ENCODE measurements at regions not wholly inside any gene's neighbourhood (a gene's known extent, or its start where the extent isn't known, plus 50 kb on each side); places are given as distances from the start of the nearest gene placed in this dataset.

DNA sequence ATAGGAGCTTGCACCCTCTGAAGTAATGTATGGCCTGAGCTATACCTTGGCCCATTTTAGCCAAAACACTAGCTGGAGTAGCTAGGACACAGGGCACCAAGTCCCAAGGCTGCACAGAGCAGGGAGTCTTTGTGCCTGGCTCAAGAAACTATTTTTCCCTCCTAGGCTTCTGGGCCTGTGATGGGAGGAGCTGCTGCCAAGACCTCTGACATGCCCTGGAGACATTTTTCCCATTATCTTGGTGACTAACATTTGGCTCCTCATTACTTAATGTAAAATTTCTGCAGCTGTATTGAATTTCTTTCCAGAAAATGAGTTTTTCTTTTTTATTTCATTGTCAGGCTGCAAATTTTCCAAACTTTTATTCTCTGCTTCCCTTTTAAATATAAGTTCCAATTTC is 1099.2 kb downstream of the CDH18 start:
- no peak for DNase-seq (ENCODE audit: low read depth in 4 of 6, low spot score in 6 of 6)
- Histone ChIP-seq H3K4me1 (ENCODE audit: control insufficient read depth, insufficient read depth, low read length) (no peaks in the 10 kb centered on the region), H3K27me3 (ENCODE audit: control insufficient read depth, insufficient read depth, low read length) (no peaks in the 10 kb centered on the region), H3K9me3 (ENCODE audit: control insufficient read depth, insufficient read depth, low read length) (no peaks in the 10 kb centered on the region), H3K36me3 (ENCODE audit: control insufficient read depth, insufficient read depth, low read length) (no peaks in the 10 kb centered on the region), H3K27ac (ENCODE audit: low read depth, low read length) (no peak overlapping the region), H3K4me3 (ENCODE audit: low read depth, low read length) (no peak overlapping the region)

DNA sequence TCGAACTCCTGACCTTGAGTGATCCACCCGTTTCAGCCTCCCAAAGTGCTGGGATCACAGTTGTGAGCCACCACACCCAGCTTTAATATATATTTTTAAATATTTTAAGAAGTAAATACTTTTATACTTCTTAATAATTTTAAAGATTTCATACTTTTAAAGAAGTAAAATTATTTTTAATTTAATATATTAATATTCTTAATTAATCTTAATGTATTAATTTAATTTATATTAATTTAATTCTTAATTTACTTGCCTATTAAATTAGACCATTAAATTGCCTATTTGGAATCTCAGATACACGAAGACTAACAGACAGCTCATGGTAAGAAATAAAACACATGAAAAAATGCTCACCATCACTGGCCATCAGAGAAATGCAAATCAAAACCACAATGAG is 1087.4 kb downstream of the CDH18 start:
- H3K4me1 ChIP-seq (ENCODE audit: control insufficient read depth, insufficient read depth, low read length), result no peaks in the 10 kb centered on the region

GRCh38 chr5:18920966-18921365 is 1067.0 kb downstream of the CDH18 start:
- H3K27ac ChIP-seq (ENCODE audit: low read depth, low read length), result no peak overlapping the region
- no peak for DNase-seq (ENCODE audit: low read depth in 4 of 6, low spot score in 6 of 6)
- no CpG with 5 or more reads among the region's 5 CpGs for WGBS (ENCODE audit: insufficient coverage)
- H3K4me1 ChIP-seq (ENCODE audit: control insufficient read depth, insufficient read depth, low read length), result no peaks in the 10 kb centered on the region
- no peak overlapping the region for H3K4me3 ChIP-seq (ENCODE audit: low read depth, low read length)
- no peaks in the 10 kb centered on the region for H3K9me3 ChIP-seq (ENCODE audit: control insufficient read depth, insufficient read depth, low read length)
- no peaks in the 10 kb centered on the region for H3K36me3 ChIP-seq (ENCODE audit: control insufficient read depth, insufficient read depth, low read length)
- no peaks in the 10 kb centered on the region for H3K27me3 ChIP-seq (ENCODE audit: control insufficient read depth, insufficient read depth, low read length)

More for the DNA sequence above, 1087.4 kb downstream of the CDH18 start:
- Histone ChIP-seq H3K9me3 (ENCODE audit: control insufficient read depth, insufficient read depth, low read length) (no peaks in the 10 kb centered on the region), H3K4me3 (ENCODE audit: low read depth, low read length) (no peak overlapping the region), H3K27ac (ENCODE audit: low read depth, low read length) (no peak overlapping the region), H3K36me3 (ENCODE audit: control insufficient read depth, insufficient read depth, low read length) (no peaks in the 10 kb centered on the region), H3K27me3 (ENCODE audit: control insufficient read depth, insufficient read depth, low read length) (no peaks in the 10 kb centered on the region)
- DNase-seq (ENCODE audit: low read depth in 4 of 6, low spot score in 6 of 6), result no peak
- no CpG with 5 or more reads among the region's 3 CpGs for WGBS (ENCODE audit: insufficient coverage)

DNA sequence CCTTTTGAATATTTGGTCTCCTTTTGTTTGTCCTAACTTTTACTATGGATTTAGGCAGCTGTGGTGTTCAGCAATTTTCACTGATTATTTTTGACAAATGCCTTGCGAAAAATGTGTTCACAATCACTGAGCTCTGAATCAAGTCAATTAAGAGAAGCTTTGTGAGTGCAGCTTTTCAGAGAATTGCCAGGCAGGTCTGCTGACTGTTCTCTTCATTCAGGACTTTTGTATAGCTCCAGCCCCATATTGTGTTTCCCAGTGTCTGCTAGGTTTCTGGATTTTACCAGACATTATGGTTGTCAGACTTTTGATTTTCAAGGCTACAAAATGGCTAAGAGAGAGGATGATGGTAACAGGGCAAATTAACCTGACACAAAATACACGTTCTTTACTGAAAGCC is 1055.9 kb downstream of the CDH18 start:
- Histone ChIP-seq H3K27me3 (ENCODE audit: control insufficient read depth, insufficient read depth, low read length) (no peaks in the 10 kb centered on the region), H3K27ac (ENCODE audit: low read depth, low read length) (no peak overlapping the region), H3K4me1 (ENCODE audit: control insufficient read depth, insufficient read depth, low read length) (no peaks in the 10 kb centered on the region), H3K36me3 (ENCODE audit: control insufficient read depth, insufficient read depth, low read length) (no peaks in the 10 kb centered on the region), H3K4me3 (ENCODE audit: low read depth, low read length) (no peak overlapping the region), H3K9me3 (ENCODE audit: control insufficient read depth, insufficient read depth, low read length) (no peaks in the 10 kb centered on the region)
- 30% methylated on average over 1 of the region's 2 CpGs for WGBS (ENCODE audit: insufficient coverage)
- DNase-seq (ENCODE audit: low read depth in 4 of 6, low spot score in 6 of 6), result peak in 1 of 6 donors; percentile 9

DNA sequence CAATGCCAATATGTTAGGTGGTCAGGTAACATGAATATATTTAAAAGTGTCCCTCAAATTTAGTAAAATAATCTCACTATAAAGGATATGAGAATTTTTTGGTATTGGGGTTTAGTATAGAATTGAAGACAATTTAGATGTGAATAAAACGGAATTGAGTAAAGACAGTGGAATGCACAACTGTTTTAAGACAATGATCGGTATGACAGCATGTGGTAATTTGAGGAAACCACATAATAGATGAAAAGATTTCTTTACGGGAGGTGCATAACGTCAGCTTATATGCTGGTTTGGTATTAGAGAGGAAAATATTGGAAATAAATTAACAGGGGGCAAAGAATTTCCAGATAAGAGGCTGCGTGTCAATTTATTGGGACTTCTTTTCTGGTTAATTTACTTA is 1043.2 kb downstream of the CDH18 start:
- Histone ChIP-seq H3K9me3 (ENCODE audit: control insufficient read depth, insufficient read depth, low read length) (no peaks in the 10 kb centered on the region), H3K27ac (ENCODE audit: low read depth, low read length) (no peak overlapping the region), H3K27me3 (ENCODE audit: control insufficient read depth, insufficient read depth, low read length) (no peaks in the 10 kb centered on the region), H3K4me1 (ENCODE audit: control insufficient read depth, insufficient read depth, low read length) (no peaks in the 10 kb centered on the region), H3K36me3 (ENCODE audit: control insufficient read depth, insufficient read depth, low read length) (no peaks in the 10 kb centered on the region), H3K4me3 (ENCODE audit: low read depth, low read length) (no peak overlapping the region)
- no peak for DNase-seq (ENCODE audit: low read depth in 4 of 6, low spot score in 6 of 6)
- WGBS (ENCODE audit: insufficient coverage), result 88% methylated on average over 3 of the region's 5 CpGs

DNA sequence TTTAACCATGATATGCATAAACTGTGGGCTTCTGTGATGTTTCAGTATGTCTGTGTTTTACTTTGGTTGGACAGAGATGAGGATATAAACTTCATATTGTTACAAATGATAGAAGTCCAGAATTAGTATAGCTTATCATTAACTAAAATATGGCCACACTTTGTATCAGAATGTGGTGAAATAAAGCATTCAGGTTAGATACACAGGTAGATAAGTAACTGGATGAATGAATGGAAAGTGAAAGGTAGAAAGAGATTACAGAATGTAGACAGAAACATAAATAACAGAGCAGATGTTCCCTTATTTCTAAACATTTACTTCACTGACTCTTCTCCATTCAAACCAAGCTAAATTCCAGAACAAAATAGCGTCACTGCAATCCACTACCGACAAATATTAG is 1033.8 kb downstream of the CDH18 start:
- H3K27ac ChIP-seq (ENCODE audit: low read depth, low read length), result no peak overlapping the region
- no peaks in the 10 kb centered on the region for H3K9me3 ChIP-seq (ENCODE audit: control insufficient read depth, insufficient read depth, low read length)
- no peaks in the 10 kb centered on the region for H3K27me3 ChIP-seq (ENCODE audit: control insufficient read depth, insufficient read depth, low read length)
- no peak for DNase-seq (ENCODE audit: low read depth in 4 of 6, low spot score in 6 of 6)
- no peak overlapping the region for H3K4me3 ChIP-seq (ENCODE audit: low read depth, low read length)
- no peaks in the 10 kb centered on the region for H3K36me3 ChIP-seq (ENCODE audit: control insufficient read depth, insufficient read depth, low read length)
- no peaks in the 10 kb centered on the region for H3K4me1 ChIP-seq (ENCODE audit: control insufficient read depth, insufficient read depth, low read length)
- no CpG with 5 or more reads among the region's 2 CpGs for WGBS (ENCODE audit: insufficient coverage)

DNA sequence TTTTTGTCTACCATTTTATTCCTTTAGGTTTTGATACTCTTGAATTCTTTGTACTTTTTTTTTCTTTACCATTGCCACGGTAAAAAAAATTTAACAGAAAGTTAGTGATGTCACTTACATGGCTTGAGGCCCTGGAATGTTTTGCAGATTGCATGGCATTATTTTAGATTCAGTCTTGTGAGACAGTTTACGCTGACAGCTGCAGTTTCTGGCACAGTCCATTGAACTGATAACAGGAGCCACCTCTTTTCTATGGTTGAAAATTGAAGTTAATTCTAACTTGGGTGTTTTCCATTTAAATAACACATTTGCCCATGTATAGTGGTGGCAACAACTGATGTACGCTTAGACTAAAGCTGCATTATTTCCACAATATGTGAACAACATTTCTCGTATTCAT is 1028.5 kb downstream of the CDH18 start:
- DNase-seq (ENCODE audit: low read depth in 4 of 6, low spot score in 6 of 6), result peak in 2 of 6 donors; percentile 35 to 68
- H3K27me3 ChIP-seq (ENCODE audit: control insufficient read depth, insufficient read depth, low read length), result no peaks in the 10 kb centered on the region
- WGBS (ENCODE audit: insufficient coverage), result 67% methylated on average over 1 of the region's 4 CpGs
- no peaks in the 10 kb centered on the region for H3K36me3 ChIP-seq (ENCODE audit: control insufficient read depth, insufficient read depth, low read length)
- H3K4me1 ChIP-seq (ENCODE audit: control insufficient read depth, insufficient read depth, low read length), result no peaks in the 10 kb centered on the region
- H3K9me3 ChIP-seq (ENCODE audit: control insufficient read depth, insufficient read depth, low read length), result no peaks in the 10 kb centered on the region
- H3K27ac ChIP-seq (ENCODE audit: low read depth, low read length), result no peak overlapping the region
- H3K4me3 ChIP-seq (ENCODE audit: low read depth, low read length), result no peak overlapping the region

DNA sequence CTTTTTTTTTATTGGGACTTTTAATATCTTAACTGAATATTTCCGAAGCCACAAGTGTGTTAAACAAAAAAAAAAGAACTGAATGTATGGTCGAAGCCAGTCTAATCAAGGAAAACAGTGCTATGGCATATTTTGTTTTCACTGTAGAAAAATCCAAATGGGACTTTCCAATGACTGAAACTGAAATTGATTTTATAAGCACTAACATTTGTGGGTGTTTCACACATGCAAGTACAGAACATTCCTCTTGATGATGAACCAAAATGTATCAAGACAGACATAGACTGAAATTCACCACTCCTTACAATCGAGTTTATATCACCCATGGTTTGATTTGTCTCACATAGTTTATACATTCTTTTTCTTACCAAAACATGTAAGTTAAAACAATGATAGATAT is 1026.8 kb downstream of the CDH18 start:
- no peak overlapping the region for H3K27ac ChIP-seq (ENCODE audit: low read depth, low read length)
- no peak overlapping the region for H3K4me3 ChIP-seq (ENCODE audit: low read depth, low read length)
- no CpG with 5 or more reads among the region's 3 CpGs for WGBS (ENCODE audit: insufficient coverage)
- H3K27me3 ChIP-seq (ENCODE audit: control insufficient read depth, insufficient read depth, low read length), result no peaks in the 10 kb centered on the region
- no peak for DNase-seq (ENCODE audit: low read depth in 4 of 6, low spot score in 6 of 6)
- H3K36me3 ChIP-seq (ENCODE audit: control insufficient read depth, insufficient read depth, low read length), result no peaks in the 10 kb centered on the region
- H3K9me3 ChIP-seq (ENCODE audit: control insufficient read depth, insufficient read depth, low read length), result no peaks in the 10 kb centered on the region
- H3K4me1 ChIP-seq (ENCODE audit: control insufficient read depth, insufficient read depth, low read length), result no peaks in the 10 kb centered on the region

DNA sequence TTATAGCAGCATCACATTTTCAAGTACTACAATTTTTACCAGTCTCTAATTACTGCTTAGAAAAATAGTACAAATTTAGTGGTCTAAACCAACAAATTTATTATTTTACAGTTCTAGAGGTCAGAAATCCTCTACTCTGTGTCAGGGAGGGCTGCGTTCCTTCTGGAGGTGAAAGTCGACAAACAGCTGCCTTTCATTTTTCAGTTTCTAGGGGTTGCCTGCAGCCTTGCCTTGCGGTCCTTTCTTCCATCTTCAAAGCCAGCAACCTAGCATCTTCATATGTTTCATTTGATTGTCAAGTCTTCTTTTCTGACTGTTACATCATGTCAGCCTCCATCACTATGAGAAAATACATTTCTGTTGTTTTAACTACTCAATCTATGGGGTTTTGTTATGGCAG is 1022.1 kb downstream of the CDH18 start:
- no peak for DNase-seq (ENCODE audit: low read depth in 4 of 6, low spot score in 6 of 6)
- Histone ChIP-seq H3K4me3 (ENCODE audit: low read depth, low read length) (no peak overlapping the region), H3K4me1 (ENCODE audit: control insufficient read depth, insufficient read depth, low read length) (no peaks in the 10 kb centered on the region), H3K36me3 (ENCODE audit: control insufficient read depth, insufficient read depth, low read length) (no peaks in the 10 kb centered on the region), H3K27ac (ENCODE audit: low read depth, low read length) (no peak overlapping the region), H3K9me3 (ENCODE audit: control insufficient read depth, insufficient read depth, low read length) (no peaks in the 10 kb centered on the region), H3K27me3 (ENCODE audit: control insufficient read depth, insufficient read depth, low read length) (no peaks in the 10 kb centered on the region)
- WGBS (ENCODE audit: insufficient coverage), result 93% methylated on average over 3 of the region's 3 CpGs

- H3K36me3 ChIP-seq (ENCODE audit: control insufficient read depth, insufficient read depth, low read length), result no peaks in the 10 kb centered on the region
- no peak overlapping the region for H3K4me3 ChIP-seq (ENCODE audit: low read depth, low read length)
- no peaks in the 10 kb centered on the region for H3K9me3 ChIP-seq (ENCODE audit: control insufficient read depth, insufficient read depth, low read length)
- DNase-seq (ENCODE audit: low read depth in 4 of 6, low spot score in 6 of 6), result no peak
- H3K4me1 ChIP-seq (ENCODE audit: control insufficient read depth, insufficient read depth, low read length), result no peaks in the 10 kb centered on the region
- H3K27me3 ChIP-seq (ENCODE audit: control insufficient read depth, insufficient read depth, low read length), result no peaks in the 10 kb centered on the region
- no peak overlapping the region for H3K27ac ChIP-seq (ENCODE audit: low read depth, low read length)
- WGBS (ENCODE audit: insufficient coverage), result no CpG with 5 or more reads among the region's 1 CpG
Observed at GRCh38 chr5:18967637-18968036, 1020.4 kb downstream of the CDH18 start.

Data from spinal cord (tissue), 9 donors.